CD4-positive, alpha-beta T cell (primary cell): ENCODE measurements at regions not wholly inside any gene's neighbourhood (a gene's known extent, or its start where the extent isn't known, plus 50 kb on each side); places are given as distances from the start of the nearest gene placed in this dataset.

ENCODE experiments used
- ATAC-seq: fragments of 200-7000 bp; cut with Tn5 transposase; one replicate; pipeline ENCODE4 v1.10.0; 2022; ENCODE audit warnings: mild to moderate bottlenecking; ENCODE audit not compliant: poor library complexity
- CTCF ChIA-PET: fragments of 350-600 bp; sonication (Branson Sonifier 250); formaldehyde crosslinking; loops from one replicate; lab custom pipeline; 2021; ENCODE audit warnings: antibody characterized with exemption, inconsistent platforms; lab: Charles Lee
- POLR2A ChIA-PET: fragments of 350-600 bp; sonication (Branson Sonifier 250); formaldehyde crosslinking; loops from one replicate; lab custom pipeline; 2021; ENCODE audit warnings: antibody characterized with exemption, inconsistent platforms; lab: Charles Lee
- DNase-seq, 14 experiments: peaks; one replicate each; pipeline ENCODE4 v3.0.0-alpha.2; 2013 to 2020; ENCODE audit warnings: mixed read lengths in 2 of 14
- H3K27ac ChIP-seq, 2 donors: one replicate each; pipeline versions ENCODE4 v1.5.1 to v1.7.0; 2013; ENCODE audit warnings: low read length in 2 of 2, low read depth in 1 of 2, mild to moderate bottlenecking in 1 of 2
- H3K27me3 ChIP-seq, 2 experiments: 1 replicate in 1 of 2; 2 replicates in 1 of 2; pipeline versions ENCODE4 v1.6.1 to v1.7.0; 2013; ENCODE audit warnings: low read length in 2 of 2, control low read depth in 1 of 2, mild to moderate bottlenecking in 1 of 2, moderate library complexity in 1 of 2; ENCODE audit not compliant: insufficient read depth in 2 of 2, control insufficient read depth in 1 of 2
- H3K36me3 ChIP-seq: one replicate; pipeline ENCODE4 v1.6.1; 2013; ENCODE audit warnings: low read length, control low read depth; ENCODE audit not compliant: insufficient read depth
- H3K4me1 ChIP-seq: one replicate; pipeline ENCODE4 v1.6.1; 2013; ENCODE audit warnings: low read length, control low read depth; ENCODE audit not compliant: insufficient read depth
- H3K4me3 ChIP-seq: one replicate; pipeline ENCODE4 v1.5.1; 2013; ENCODE audit warnings: mild to moderate bottlenecking, low read length, moderate library complexity
- H3K9me3 ChIP-seq, 2 experiments: 1 replicate in 1 of 2; 2 replicates in 1 of 2; pipeline versions ENCODE4 v1.6.1 to v1.7.0; 2013; ENCODE audit warnings: low read length in 2 of 2, mild to moderate bottlenecking in 2 of 2, control low read depth in 1 of 2, moderate library complexity in 1 of 2; ENCODE audit not compliant: control insufficient read depth in 1 of 2, insufficient read depth in 1 of 2
- H3K27ac Mint-ChIP-seq: one replicate; pipeline ENCODE4 v1.8.0; 2020; ENCODE audit warnings: mixed read lengths
- H3K27me3 Mint-ChIP-seq: one replicate; pipeline ENCODE4 v1.8.0; 2021; ENCODE audit warnings: mixed read lengths
- H3K36me3 Mint-ChIP-seq: one replicate; pipeline ENCODE4 v1.8.0; 2021; ENCODE audit warnings: low read depth, mixed read lengths
- H3K4me1 Mint-ChIP-seq: one replicate; pipeline ENCODE4 v1.8.0; 2021; ENCODE audit warnings: low read depth, mixed read lengths
- H3K4me3 Mint-ChIP-seq: one replicate; pipeline ENCODE4 v1.8.0; 2020; ENCODE audit warnings: mild to moderate bottlenecking, mixed read lengths
- H3K9me3 Mint-ChIP-seq: one replicate; pipeline ENCODE4 v1.8.0; 2020; ENCODE audit warnings: mixed read lengths
- CTCF ChIP-seq: fragments of 200-600 bp; IDR thresholded peaks from one replicate; pipeline ENCODE4 v1.8.0; 2022; ENCODE audit warnings: antibody characterized with exemption, mild to moderate bottlenecking
- intact Hi-C, 2 experiments: fragments of 100-400 bp; cut with DNase I in 1 of 2; cut with micrococcal nuclease in 1 of 2; formaldehyde crosslinking; loops; one replicate each; pipeline versions ENCODE4 v1.15.1 to v1.9.0; 2023 to 2025; cut with DNase I, micrococcal nuclease

- Histone ChIP-seq H3K27me3 (no peaks in the 10 kb centered on the region), H3K36me3 (no peaks in the 10 kb centered on the region), H3K9me3 (no peaks in the 10 kb centered on the region), H3K27ac (no peak overlapping the region), H3K4me3 (no peak overlapping the region), H3K4me1 (no peaks in the 10 kb centered on the region)
- H3K4me1 Mint-ChIP-seq: no peaks in the 10 kb centered on the region
- intact Hi-C loops: no loop called here
- H3K4me3 Mint-ChIP-seq: no peak overlapping the region
- no peak overlapping the region for H3K27ac Mint-ChIP-seq
- ChIA-PET CTCF (no interaction called here), POLR2A (no interaction called here)
- no peak for TF ChIP-seq CTCF
- H3K27me3 Mint-ChIP-seq: peaks cover 20% of the 10 kb centered on the region
- no peaks in the 10 kb centered on the region for H3K36me3 Mint-ChIP-seq
- peak in 2 of 14 experiments; percentile 14 to 16 for DNase-seq
- no peaks in the 10 kb centered on the region for H3K9me3 Mint-ChIP-seq
- ATAC-seq: no peak
Observed at GRCh38 chr18:34659579-34660517, 50.2 kb upstream of the DTNA start.
